ENCODE measurements at regions not wholly inside any gene's neighbourhood (a gene's known extent, or its start where the extent isn't known, plus 50 kb on each side); places are given as distances from the start of the nearest gene placed in this dataset.

DNA sequence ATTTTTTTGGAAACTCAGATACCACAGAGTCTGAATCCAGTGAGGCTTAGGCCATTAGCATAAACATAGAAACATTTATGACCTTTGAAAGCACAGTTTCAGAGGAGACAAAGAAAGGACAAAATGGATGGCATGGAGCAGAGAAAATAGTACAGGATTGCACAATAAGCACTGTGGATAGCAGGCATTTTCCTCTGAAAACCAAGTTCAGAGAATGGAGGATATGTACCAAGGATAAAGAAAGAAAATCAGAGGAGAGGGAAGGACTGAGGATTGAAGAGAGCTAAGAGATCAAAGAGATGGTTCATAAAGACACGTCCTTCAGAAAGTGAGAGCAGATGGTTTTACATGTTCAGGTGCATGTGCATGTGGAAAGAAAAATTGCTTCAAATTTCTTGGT is 707.2 kb upstream of the CELF2 start:
- TF ChIP-seq CTCF (IDR thresholded peaks at IDR 0.05) (no peak), POLR2A (IDR thresholded peaks at IDR 0.05) (no peak), POLR2AphosphoS5 (IDR thresholded peaks at IDR 0.05; ENCODE audit: insufficient read depth in 1 of 2, low read depth in 1 of 2) (no peak)
